CD4-positive, alpha-beta T cell treated with Interleukin-4 for 1 hour (primary cell): ENCODE measurements at regions not wholly inside any gene's neighbourhood (a gene's known extent, or its start where the extent isn't known, plus 50 kb on each side); places are given as distances from the start of the nearest gene placed in this dataset.
A peak's percentile ranks its signal among the peaks of the same experiment; 100 is the strongest.

Experiments used
- DNase-seq, 2 donors: peaks; one replicate each; pipeline ENCODE4 v3.0.0-alpha.2; 2020 to 2022

- peak in 1 of 2 donors; percentile 21 for DNase-seq
Observed at GRCh38 chr4:24476282-24476681, 108.1 kb downstream of the DHX15 start.

GRCh38 chr4:24475756-24476155 is 108.6 kb downstream of the DHX15 start:
- DNase-seq = no peak

- DNase-seq = peak in 1 of 2 donors; percentile 15
Observed at GRCh38 chr4:24473309-24473721, 111.0 kb downstream of the DHX15 start.

GRCh38 chr4:24472514-24473308 is 111.6 kb downstream of the DHX15 start:
- peak; percentile 56 to 73 for DNase-seq

GRCh38 chr4:24472161-24472510 is 112.2 kb downstream of the DHX15 start:
- no peak for DNase-seq

- DNase-seq = no peak
Observed at GRCh38 chr4:24471486-24472160, 112.7 kb downstream of the DHX15 start.

- DNase-seq = peak; percentile 13 to 31
Observed at GRCh38 chr4:24470666-24471485, 113.5 kb downstream of the DHX15 start.

GRCh38 chr4:24468071-24468470 is 116.3 kb downstream of the DHX15 start:
- DNase-seq = no peak

GRCh38 chr4:24464566-24464965 is 119.8 kb downstream of the DHX15 start:
- no peak for DNase-seq

GRCh38 chr4:24456431-24456830 is 127.9 kb downstream of the DHX15 start:
- no peak for DNase-seq

- DNase-seq = no peak
Observed at GRCh38 chr4:24453951-24454350, 130.4 kb downstream of the DHX15 start.

GRCh38 chr4:24451870-24452269 is 132.5 kb downstream of the DHX15 start:
- DNase-seq = no peak

- DNase-seq = no peak
Observed at GRCh38 chr4:24443200-24443599, 141.2 kb downstream of the DHX15 start.

GRCh38 chr4:24440765-24441164 is 143.6 kb downstream of the DHX15 start:
- DNase-seq = no peak

- DNase-seq = no peak
Observed at GRCh38 chr4:24434241-24434640, 150.1 kb downstream of the DHX15 start.

- DNase-seq = no peak
Observed at GRCh38 chr4:24433515-24434214, 150.7 kb downstream of the DHX15 start.

GRCh38 chr4:24428850-24429249 is 155.5 kb downstream of the DHX15 start:
- DNase-seq = no peak

GRCh38 chr4:24426557-24426956 is 157.8 kb downstream of the DHX15 start:
- no peak for DNase-seq

GRCh38 chr4:24425863-24426262 is 158.5 kb downstream of the DHX15 start:
- DNase-seq = no peak

GRCh38 chr4:24423670-24424069 is 160.7 kb downstream of the DHX15 start:
- no peak for DNase-seq

- DNase-seq = no peak
Observed at GRCh38 chr4:24422644-24423043, 161.7 kb downstream of the DHX15 start.

- DNase-seq = peak; percentile 33 to 49
Observed at GRCh38 chr4:24419181-24420034, 164.9 kb downstream of the DHX15 start.
